Mucosa of stomach (tissue), 1 donor: ENCODE measurements at regions not wholly inside any gene's neighbourhood (a gene's known extent, or its start where the extent isn't known, plus 50 kb on each side); places are given as distances from the start of the nearest gene placed in this dataset.

Experiments
- H3K27me3 ChIP-seq: one replicate; pipeline ENCODE4 v1.7.0; 2013; ENCODE audit warnings: mild to moderate bottlenecking, low read length; ENCODE audit not compliant: control insufficient read depth, insufficient read depth
- H3K36me3 ChIP-seq: one replicate; pipeline ENCODE4 v1.7.0; 2013; ENCODE audit warnings: low read length; ENCODE audit not compliant: control insufficient read depth, insufficient read depth
- H3K4me1 ChIP-seq: one replicate; pipeline ENCODE4 v1.7.0; 2013; ENCODE audit warnings: mild to moderate bottlenecking, low read length; ENCODE audit not compliant: control insufficient read depth, insufficient read depth
- H3K4me3 ChIP-seq: one replicate; pipeline ENCODE4 v1.7.0; 2013; ENCODE audit warnings: low read length
- H3K9ac ChIP-seq: one replicate; pipeline ENCODE4 v1.7.0; 2013; ENCODE audit warnings: mild to moderate bottlenecking, low read length, moderate library complexity
- H3K9me3 ChIP-seq: one replicate; pipeline ENCODE4 v1.7.0; 2013; ENCODE audit warnings: mild to moderate bottlenecking, low read length, moderate library complexity; ENCODE audit not compliant: control insufficient read depth
- donor health status: Pancreatic carcinoma.

GRCh38 chr2:104716061-104716460, 137.9 kb upstream of the POU3F3 start:
- H3K4me3 ChIP-seq, result no peak overlapping the region
- H3K9me3 ChIP-seq, result no peaks in the 10 kb centered on the region
- H3K36me3 ChIP-seq, result no peaks in the 10 kb centered on the region

GRCh38 chr2:104733226-104733943, 120.5 kb upstream of the POU3F3 start:
- Histone ChIP-seq H3K4me3 (no peak overlapping the region), H3K4me1 (no peaks in the 10 kb centered on the region), H3K9ac (no peak overlapping the region), H3K27me3 (no peaks in the 10 kb centered on the region), H3K36me3 (no peaks in the 10 kb centered on the region), H3K9me3 (no peaks in the 10 kb centered on the region)

More at GRCh38 chr2:104716061-104716460, 137.9 kb upstream of the POU3F3 start:
- no peaks in the 10 kb centered on the region for H3K27me3 ChIP-seq
- no peak overlapping the region for H3K9ac ChIP-seq
- H3K4me1 ChIP-seq, result no peaks in the 10 kb centered on the region

GRCh38 chr2:104734937-104735586, 118.9 kb upstream of the POU3F3 start:
- H3K9me3 ChIP-seq, result no peaks in the 10 kb centered on the region
- no peaks in the 10 kb centered on the region for H3K4me1 ChIP-seq
- no peak overlapping the region for H3K9ac ChIP-seq
- H3K27me3 ChIP-seq, result no peaks in the 10 kb centered on the region
- H3K36me3 ChIP-seq, result no peaks in the 10 kb centered on the region
- H3K4me3 ChIP-seq, result no peak overlapping the region

GRCh38 chr2:104736026-104736425, 117.9 kb upstream of the POU3F3 start:
- Histone ChIP-seq H3K9me3 (no peaks in the 10 kb centered on the region), H3K9ac (no peak overlapping the region), H3K27me3 (no peaks in the 10 kb centered on the region), H3K36me3 (no peaks in the 10 kb centered on the region), H3K4me3 (no peak overlapping the region), H3K4me1 (no peaks in the 10 kb centered on the region)

GRCh38 chr2:104741860-104742259, 112.1 kb upstream of the POU3F3 start:
- Histone ChIP-seq H3K9ac (no peak overlapping the region), H3K4me3 (no peak overlapping the region), H3K27me3 (no peaks in the 10 kb centered on the region), H3K9me3 (no peaks in the 10 kb centered on the region), H3K4me1 (no peaks in the 10 kb centered on the region), H3K36me3 (no peaks in the 10 kb centered on the region)

GRCh38 chr2:104744537-104744936, 109.4 kb upstream of the POU3F3 start:
- H3K9ac ChIP-seq, result no peak overlapping the region
- H3K4me3 ChIP-seq, result no peak overlapping the region
- no peaks in the 10 kb centered on the region for H3K36me3 ChIP-seq
- H3K4me1 ChIP-seq, result no peaks in the 10 kb centered on the region
- no peaks in the 10 kb centered on the region for H3K27me3 ChIP-seq
- no peaks in the 10 kb centered on the region for H3K9me3 ChIP-seq

- no peak overlapping the region for H3K4me3 ChIP-seq
- H3K9ac ChIP-seq, result no peak overlapping the region
- H3K36me3 ChIP-seq, result no peaks in the 10 kb centered on the region
- no peaks in the 10 kb centered on the region for H3K9me3 ChIP-seq
- H3K27me3 ChIP-seq, result no peaks in the 10 kb centered on the region
- no peaks in the 10 kb centered on the region for H3K4me1 ChIP-seq
Observed at GRCh38 chr2:104745846-104746245, 108.1 kb upstream of the POU3F3 start.

GRCh38 chr2:104746299-104746698, 107.6 kb upstream of the POU3F3 start:
- H3K36me3 ChIP-seq, result no peaks in the 10 kb centered on the region
- H3K4me1 ChIP-seq, result no peaks in the 10 kb centered on the region
- no peaks in the 10 kb centered on the region for H3K9me3 ChIP-seq
- H3K9ac ChIP-seq, result no peak overlapping the region
- H3K4me3 ChIP-seq, result no peak overlapping the region
- no peaks in the 10 kb centered on the region for H3K27me3 ChIP-seq

- H3K4me3 ChIP-seq, result no peak overlapping the region
- H3K36me3 ChIP-seq, result no peaks in the 10 kb centered on the region
- no peaks in the 10 kb centered on the region for H3K9me3 ChIP-seq
- no peaks in the 10 kb centered on the region for H3K4me1 ChIP-seq
- no peaks in the 10 kb centered on the region for H3K27me3 ChIP-seq
- no peak overlapping the region for H3K9ac ChIP-seq
Observed at GRCh38 chr2:104746858-104747257, 107.1 kb upstream of the POU3F3 start.

- Histone ChIP-seq H3K4me3 (no peak overlapping the region), H3K9me3 (no peaks in the 10 kb centered on the region), H3K4me1 (no peaks in the 10 kb centered on the region), H3K9ac (no peak overlapping the region), H3K27me3 (no peaks in the 10 kb centered on the region), H3K36me3 (no peaks in the 10 kb centered on the region)
Observed at GRCh38 chr2:104749856-104750460, 104.0 kb upstream of the POU3F3 start.

GRCh38 chr2:104752504-104752903, 101.4 kb upstream of the POU3F3 start:
- Histone ChIP-seq H3K36me3 (no peaks in the 10 kb centered on the region), H3K4me3 (no peak overlapping the region), H3K4me1 (no peaks in the 10 kb centered on the region), H3K9me3 (no peaks in the 10 kb centered on the region), H3K9ac (no peak overlapping the region), H3K27me3 (no peaks in the 10 kb centered on the region)

- H3K4me1 ChIP-seq, result no peaks in the 10 kb centered on the region
- H3K27me3 ChIP-seq, result no peaks in the 10 kb centered on the region
- H3K9me3 ChIP-seq, result no peaks in the 10 kb centered on the region
- no peak overlapping the region for H3K4me3 ChIP-seq
- H3K36me3 ChIP-seq, result no peaks in the 10 kb centered on the region
- no peak overlapping the region for H3K9ac ChIP-seq
Observed at GRCh38 chr2:104755026-104755878, 98.7 kb upstream of the POU3F3 start.
